SK-N-SH (cell line): ENCODE measurements at regions not wholly inside any gene's neighbourhood (a gene's known extent, or its start where the extent isn't known, plus 50 kb on each side); places are given as distances from the start of the nearest gene placed in this dataset.

ENCODE experiments used
- CTCF ChIA-PET: fragments of 300-600, 350-600 bp; formaldehyde crosslinking; extraction: SDS; loops from one replicate; lab custom pipeline; 2021; lab: Yijun Ruan, JAX
- POLR2A ChIA-PET: fragments of 350-600 bp; sonication (Branson Sonifier 250); formaldehyde crosslinking; extraction: SDS; loops from one replicate; lab custom pipeline; 2020; ENCODE audit warnings: antibody characterized with exemption, inconsistent platforms; lab: Yijun Ruan, JAX
- DNase-seq: peaks from one replicate; pipeline ENCODE4 v3.0.0; 2012
- H2AFZ ChIP-seq: fragments of 200-600 bp; sonication (generic); 2 replicates; pipeline ENCODE4 v1.8.1; 2016; ENCODE audit warnings: antibody characterized with exemption, mild to moderate bottlenecking, low read depth
- H3F3A ChIP-seq: fragments of 200-600 bp; sonication (generic); replicated peaks from 2 replicates; pipeline ENCODE3; 2016; ENCODE audit warnings: antibody characterized with exemption, mild to moderate bottlenecking; ENCODE audit not compliant: insufficient read depth
- H3K27ac ChIP-seq, 2 experiments: fragments of 200-500 bp in 1 of 2; fragments of 200-600 bp in 1 of 2; sonication (Bioruptor generic) in 1 of 2; sonication (generic), shearing (Covaris generic) in 1 of 2; 2 replicates each; pipeline versions ENCODE4 v1.5.1 to v1.6.1; 2014 to 2016; ENCODE audit warnings: low read depth in 2 of 2, inconsistent platforms in 1 of 2, low read length in 1 of 2, mild to moderate bottlenecking in 1 of 2, mixed read lengths in 1 of 2
- H3K27me3 ChIP-seq: fragments of 200-600 bp; sonication (generic), shearing (Covaris generic); 2 replicates; pipeline ENCODE4 v1.6.1; 2016; ENCODE audit warnings: mixed run types; ENCODE audit not compliant: insufficient read depth
- H3K36me3 ChIP-seq, 2 experiments: fragments of 200-500 bp in 1 of 2; fragments of 200-600 bp in 1 of 2; sonication (Bioruptor generic) in 1 of 2; sonication (generic) in 1 of 2; replicated peaks in 1 of 2; 2 replicates each; pipeline versions ENCODE3 to v1.5.1; 2014 to 2016; ENCODE audit warnings: low read length in 1 of 2, mild to moderate bottlenecking in 1 of 2; ENCODE audit not compliant: insufficient read depth in 2 of 2, control insufficient read depth in 1 of 2
- H3K4me1 ChIP-seq, 2 experiments: fragments of 200-500 bp in 1 of 2; fragments of 200-600 bp in 1 of 2; sonication (Bioruptor generic) in 1 of 2; sonication (generic), shearing (Covaris generic) in 1 of 2; 2 replicates each; pipeline versions ENCODE4 v1.5.1 to v1.6.1; 2014 to 2016; ENCODE audit warnings: low read depth in 1 of 2, low read length in 1 of 2, mixed run types in 1 of 2; ENCODE audit not compliant: insufficient read depth in 2 of 2, control insufficient read depth in 1 of 2
- H3K4me2 ChIP-seq: fragments of 200-600 bp; sonication (generic), shearing (Covaris generic); 2 replicates; pipeline ENCODE4 v1.6.1; 2017; ENCODE audit warnings: mixed run types
- H3K4me3 ChIP-seq, 2 experiments: fragments of 200-500 bp in 1 of 2; fragments of 200-600 bp in 1 of 2; sonication (Bioruptor generic) in 1 of 2; sonication (generic), shearing (Covaris generic) in 1 of 2; 2 replicates each; pipeline versions ENCODE4 v1.5.1 to v1.8.1; 2014 to 2016; ENCODE audit warnings: low read depth in 2 of 2, inconsistent platforms in 1 of 2, low read length in 1 of 2, mild to moderate bottlenecking in 1 of 2, mixed read lengths in 1 of 2, moderate library complexity in 1 of 2
- H3K79me2 ChIP-seq: fragments of 200-600 bp; sonication (generic); 2 replicates; pipeline ENCODE4 v1.8.1; 2017; ENCODE audit warnings: mild to moderate bottlenecking; ENCODE audit not compliant: insufficient read depth
- H3K9ac ChIP-seq: fragments of 200-600 bp; sonication (generic); 2 replicates; pipeline ENCODE4 v1.6.1; 2017; ENCODE audit warnings: mixed run types
- H3K9me2 ChIP-seq: fragments of 200-600 bp; sonication (generic); 2 replicates; pipeline ENCODE4 v1.6.1; 2017; ENCODE audit warnings: mixed run types
- H3K9me3 ChIP-seq: fragments of 200-600 bp; sonication (generic); 2 replicates; pipeline ENCODE4 v1.6.1; 2017; ENCODE audit warnings: mixed run types, mild to moderate bottlenecking, moderate library complexity
- H4K20me1 ChIP-seq: fragments of 200-600 bp; sonication (generic); 2 replicates; pipeline ENCODE4 v1.6.1; 2017; ENCODE audit warnings: mild to moderate bottlenecking, mixed run types; ENCODE audit not compliant: insufficient read depth
- ELF1 ChIP-seq: IDR thresholded peaks from 2 replicates; pipeline ENCODE4 v1.4.0; 2012
- EZH2phosphoT487 ChIP-seq: fragments of 200-600 bp; sonication (generic); IDR thresholded peaks from 2 replicates; pipeline ENCODE4 v1.6.1; 2017; ENCODE audit warnings: low read depth, mixed run types, mild to moderate bottlenecking, antibody characterized with exemption, moderate library complexity, borderline replicate concordance
- FOXJ3 ChIP-seq: sonication (generic); formaldehyde crosslinking; IDR thresholded peaks from 2 replicates; pipeline ENCODE4 v1.5.1; 2020; ENCODE audit warnings: mild to moderate bottlenecking, missing genetic modification reagents
- IRF3 ChIP-seq: fragments of 150-350 bp; IDR thresholded peaks from 2 replicates; pipeline ENCODE4 v1.6.1; 2016; ENCODE audit warnings: mild to moderate bottlenecking, low read depth, low read length
- MAX ChIP-seq: IDR thresholded peaks from 2 replicates; pipeline ENCODE4 v1.4.0; 2012; ENCODE audit warnings: low read depth
- MEF2A ChIP-seq: IDR thresholded peaks from 2 replicates; pipeline ENCODE4 v1.4.0; 2012; ENCODE audit warnings: low read depth, borderline replicate concordance
- NFIC ChIP-seq: IDR thresholded peaks from 2 replicates; pipeline ENCODE4 v1.4.0; 2012; ENCODE audit warnings: borderline replicate concordance
- PBX3 ChIP-seq: IDR thresholded peaks from 2 replicates; pipeline ENCODE4; 2012
- RAD21 ChIP-seq: IDR thresholded peaks from 2 replicates; pipeline ENCODE4 v1.6.1; 2012; ENCODE audit warnings: mild to moderate bottlenecking, low read length
- REST ChIP-seq: IDR thresholded peaks from 2 replicates; pipeline ENCODE4 v1.6.1; 2012; ENCODE audit warnings: mild to moderate bottlenecking, low read depth, low read length, moderate library complexity
- RFX5 ChIP-seq: IDR thresholded peaks from 2 replicates; pipeline ENCODE4 v1.6.1; 2012; ENCODE audit warnings: mild to moderate bottlenecking, improper control_type of control experiment, low read length
- SIN3A ChIP-seq: IDR thresholded peaks from 2 replicates; pipeline ENCODE4 v1.6.1; 2012; ENCODE audit warnings: low read depth, mild to moderate bottlenecking, low read length, moderate library complexity, borderline replicate concordance
- TAF1 ChIP-seq: IDR thresholded peaks from 2 replicates; pipeline ENCODE4 v1.6.1; 2012; ENCODE audit warnings: low read depth, mild to moderate bottlenecking, low read length, moderate library complexity, borderline replicate concordance
- TEAD4 ChIP-seq: IDR thresholded peaks from 2 replicates; pipeline ENCODE4 v1.4.0; 2012; ENCODE audit warnings: mild to moderate bottlenecking, borderline replicate concordance; ENCODE audit not compliant: insufficient read depth
- USF2 ChIP-seq: fragments of 150-350 bp; IDR thresholded peaks from 2 replicates; pipeline ENCODE4 v1.6.1; 2017; ENCODE audit warnings: antibody characterized with exemption, low read length, low read depth, borderline replicate concordance
- YY1 ChIP-seq: IDR thresholded peaks from 2 replicates; pipeline ENCODE4 v1.4.0; 2012; ENCODE audit warnings: low read depth, mild to moderate bottlenecking
- ZBTB33 ChIP-seq: IDR thresholded peaks from 2 replicates; pipeline ENCODE4 v1.4.0; 2012; ENCODE audit warnings: low read depth, borderline replicate concordance
- WGBS: methylation state at CpG from one replicate; pipeline ENCODE4 v1.1.6; 2017; ENCODE audit warnings: low lambda C conversion rate; 5-methylcytosine and 5-hydroxymethylcytosine counted together

GRCh38 chr7:46819819-46820218 is 762.1 kb downstream of the TNS3 start:
- no peak overlapping the region for H2AFZ ChIP-seq
- no peak overlapping the region for H3K27ac ChIP-seq
- H3K4me1 ChIP-seq = no peaks in the 10 kb centered on the region
- H3F3A ChIP-seq = peaks cover 6% of the 10 kb centered on the region
- H3K9me2 ChIP-seq = no peaks in the 10 kb centered on the region
- no peaks in the 10 kb centered on the region for H3K27me3 ChIP-seq
- H3K36me3 ChIP-seq = no peaks in the 10 kb centered on the region
- H3K9me3 ChIP-seq = peaks cover 17% of the 10 kb centered on the region
- TF ChIP-seq YY1 (no peak), EZH2phosphoT487 (no peak), RFX5 (no peak), MAX (no peak), TAF1 (no peak), ZBTB33 (no peak), SIN3A (no peak), RAD21 (no peak), ELF1 (no peak), PBX3 (no peak), TEAD4 (no peak), FOXJ3 (CRISPR knock-in tag) (no peak), REST (no peak), NFIC (no peak), USF2 (no peak), MEF2A (no peak), IRF3 (no peak)
- H3K79me2 ChIP-seq = no peaks in the 10 kb centered on the region
- H3K4me2 ChIP-seq = no peak overlapping the region
- H3K4me3 ChIP-seq = no peak overlapping the region
- H4K20me1 ChIP-seq = no peaks in the 10 kb centered on the region
- 51% methylated on average over 7 of the region's 7 CpGs for WGBS
- CTCF ChIA-PET = no interaction called here
- no peak for DNase-seq
- H3K9ac ChIP-seq = no peak overlapping the region
- POLR2A ChIA-PET = no interaction called here
